SU-DHL-6 (cell line): ENCODE measurements at regions not wholly inside any gene's neighbourhood (a gene's known extent, or its start where the extent isn't known, plus 50 kb on each side); places are given as distances from the start of the nearest gene placed in this dataset.

Source experiments
- H2AFZ ChIP-seq: fragments of 200-600 bp; sonication (generic); 2 replicates; pipeline ENCODE4 v1.6.1; 2014; ENCODE audit warnings: low read depth, mild to moderate bottlenecking, moderate library complexity, mixed read lengths, antibody characterized with exemption, low read length; ENCODE audit not compliant: severe bottlenecking
- H3F3A ChIP-seq: fragments of 200-600 bp; shearing (Covaris generic); 2 replicates; pipeline ENCODE4 v1.6.0; 2016; ENCODE audit warnings: antibody characterized with exemption, mild to moderate bottlenecking; ENCODE audit not compliant: insufficient read depth
- H3K27ac ChIP-seq: fragments of 200-600 bp; sonication (generic); 2 replicates; pipeline ENCODE4 v1.5.1; 2016; ENCODE audit warnings: low read depth, mild to moderate bottlenecking, low read length, moderate library complexity, mixed read lengths
- H3K27me3 ChIP-seq: fragments of 200-600 bp; sonication (generic), shearing (Covaris generic); 2 replicates; pipeline ENCODE4 v1.6.0; 2014; ENCODE audit warnings: mild to moderate bottlenecking, low read length
- H3K36me3 ChIP-seq: fragments of 200-600 bp; sonication (generic); 2 replicates; pipeline ENCODE4 v1.6.1; 2014; ENCODE audit warnings: mild to moderate bottlenecking, low read length, mixed read lengths
- H3K4me2 ChIP-seq: fragments of 300-600, 200-600 bp; shearing (Covaris generic), sonication (generic); 2 replicates; pipeline ENCODE4 v1.6.0; 2014; ENCODE audit warnings: low read length, low read depth, mild to moderate bottlenecking; ENCODE audit not compliant: poor library complexity, severe bottlenecking
- H3K4me3 ChIP-seq: fragments of 200-600 bp; sonication (generic); 2 replicates; pipeline ENCODE4 v1.5.1; 2014; ENCODE audit warnings: antibody characterized with exemption, low read length, mild to moderate bottlenecking, mixed read lengths; ENCODE audit not compliant: insufficient read depth, poor library complexity, severe bottlenecking
- H3K79me2 ChIP-seq: fragments of 200-600 bp; sonication (generic); 2 replicates; pipeline ENCODE4 v1.6.1; 2014; ENCODE audit warnings: mild to moderate bottlenecking, low read length, moderate library complexity; ENCODE audit not compliant: insufficient read depth
- H3K9ac ChIP-seq: fragments of 200-600 bp; sonication (generic); 2 replicates; pipeline ENCODE4 v1.7.0; 2014; ENCODE audit warnings: mild to moderate bottlenecking, low read length
- H3K9me2 ChIP-seq: fragments of 200-600 bp; sonication (generic); replicated peaks from 2 replicates; pipeline ENCODE4 v1.6.1; 2014; ENCODE audit warnings: low read length; ENCODE audit not compliant: insufficient read depth
- H3K9me3 ChIP-seq: fragments of 200-600 bp; sonication (generic); 2 replicates; pipeline ENCODE4 v1.6.1; 2014; ENCODE audit warnings: low read length, mixed read lengths; ENCODE audit not compliant: insufficient read depth
- H4K20me1 ChIP-seq: fragments of 200-600 bp; sonication (generic); 2 replicates; pipeline ENCODE4 v1.6.1; 2014; ENCODE audit warnings: low read depth, mild to moderate bottlenecking, antibody characterized with exemption, low read length, moderate library complexity, mixed read lengths
- EZH2phosphoT487 ChIP-seq: fragments of 200-600 bp; sonication (generic), shearing (Covaris generic); conservative IDR thresholded peaks from 2 replicates; pipeline ENCODE4 v1.6.1; 2018; ENCODE audit warnings: mild to moderate bottlenecking, antibody characterized with exemption, low read length, moderate library complexity, mixed read lengths
- TF ChIP-seq, protein P1 (sequence below): fragments of 200-600 bp; sonication (generic); IDR thresholded peaks from one replicate; pipeline ENCODE4 v1.5.1; 2017; ENCODE audit warnings: antibody characterized with exemption, mild to moderate bottlenecking, low read length, moderate library complexity; ENCODE audit not compliant: insufficient read depth, poor library complexity, severe bottlenecking

DNA sequence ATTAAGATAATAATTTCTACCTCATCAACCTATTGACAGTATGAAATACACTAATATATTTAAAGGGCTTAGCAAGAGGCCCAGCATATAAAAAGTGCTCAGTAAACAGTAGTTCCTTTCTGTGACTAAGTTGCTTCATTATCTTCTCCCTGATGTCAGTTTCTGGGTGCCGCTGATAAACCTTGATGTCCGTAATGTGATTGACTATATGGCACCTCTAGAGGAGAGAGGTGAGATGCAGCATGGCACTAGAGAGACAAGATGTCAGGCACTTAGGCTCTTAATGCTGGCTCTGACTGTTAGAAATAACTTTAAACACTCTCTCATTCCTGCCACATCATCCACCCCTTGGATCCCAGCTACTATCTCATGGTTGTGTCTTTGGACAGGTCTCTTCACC is 455.9 kb upstream of the KLF4 start:
- H3K27ac ChIP-seq, result no peak overlapping the region

DNA sequence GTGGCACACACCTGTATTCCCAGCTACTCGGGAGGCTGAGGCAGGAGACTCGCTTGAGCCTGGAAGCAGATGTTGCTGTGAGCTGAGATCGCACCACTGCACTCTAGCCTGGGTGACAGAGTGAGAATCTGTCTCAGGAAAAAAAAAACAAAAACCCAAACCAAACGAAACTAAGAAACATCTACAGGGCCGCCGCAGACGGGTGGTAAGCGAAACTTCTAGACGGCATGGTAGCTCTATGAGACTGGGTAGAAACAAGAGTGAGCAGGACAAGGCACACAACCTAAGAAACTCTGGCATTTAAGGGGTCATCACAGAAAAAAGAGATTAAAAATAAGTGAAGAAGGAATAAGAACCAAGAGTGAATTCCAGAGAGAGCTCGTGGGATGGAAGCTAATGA is 454.8 kb upstream of the KLF4 start:
- TF ChIP-seq, protein P1, sequence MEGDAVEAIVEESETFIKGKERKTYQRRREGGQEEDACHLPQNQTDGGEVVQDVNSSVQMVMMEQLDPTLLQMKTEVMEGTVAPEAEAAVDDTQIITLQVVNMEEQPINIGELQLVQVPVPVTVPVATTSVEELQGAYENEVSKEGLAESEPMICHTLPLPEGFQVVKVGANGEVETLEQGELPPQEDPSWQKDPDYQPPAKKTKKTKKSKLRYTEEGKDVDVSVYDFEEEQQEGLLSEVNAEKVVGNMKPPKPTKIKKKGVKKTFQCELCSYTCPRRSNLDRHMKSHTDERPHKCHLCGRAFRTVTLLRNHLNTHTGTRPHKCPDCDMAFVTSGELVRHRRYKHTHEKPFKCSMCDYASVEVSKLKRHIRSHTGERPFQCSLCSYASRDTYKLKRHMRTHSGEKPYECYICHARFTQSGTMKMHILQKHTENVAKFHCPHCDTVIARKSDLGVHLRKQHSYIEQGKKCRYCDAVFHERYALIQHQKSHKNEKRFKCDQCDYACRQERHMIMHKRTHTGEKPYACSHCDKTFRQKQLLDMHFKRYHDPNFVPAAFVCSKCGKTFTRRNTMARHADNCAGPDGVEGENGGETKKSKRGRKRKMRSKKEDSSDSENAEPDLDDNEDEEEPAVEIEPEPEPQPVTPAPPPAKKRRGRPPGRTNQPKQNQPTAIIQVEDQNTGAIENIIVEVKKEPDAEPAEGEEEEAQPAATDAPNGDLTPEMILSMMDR, result no peak
- TF ChIP-seq EZH2phosphoT487, result no peak
- H3K4me2 ChIP-seq, result no peak overlapping the region
- no peak overlapping the region for H3K9ac ChIP-seq
- no peak overlapping the region for H3K27ac ChIP-seq
- no peaks in the 10 kb centered on the region for H3K79me2 ChIP-seq
- H2AFZ ChIP-seq, result no peak overlapping the region
- no peaks in the 10 kb centered on the region for H3K27me3 ChIP-seq
- no peaks in the 10 kb centered on the region for H3K9me3 ChIP-seq
- H3K4me3 ChIP-seq, result no peak overlapping the region
- H4K20me1 ChIP-seq, result no peaks in the 10 kb centered on the region
- no peaks in the 10 kb centered on the region for H3K36me3 ChIP-seq
- H3K9me2 ChIP-seq, result no peaks in the 10 kb centered on the region
- H3F3A ChIP-seq, result no peaks in the 10 kb centered on the region

More for the DNA sequence above, 455.9 kb upstream of the KLF4 start:
- Histone ChIP-seq H3K4me2 (no peak overlapping the region), H2AFZ (no peak overlapping the region), H3K79me2 (no peaks in the 10 kb centered on the region), H3K9ac (no peak overlapping the region), H3K4me3 (no peak overlapping the region), H3K9me3 (no peaks in the 10 kb centered on the region), H3F3A (no peaks in the 10 kb centered on the region), H3K36me3 (no peaks in the 10 kb centered on the region), H4K20me1 (no peaks in the 10 kb centered on the region), H3K27me3 (no peaks in the 10 kb centered on the region), H3K9me2 (no peaks in the 10 kb centered on the region)
- TF ChIP-seq, protein P1, result no peak
- TF ChIP-seq EZH2phosphoT487, result no peak

DNA sequence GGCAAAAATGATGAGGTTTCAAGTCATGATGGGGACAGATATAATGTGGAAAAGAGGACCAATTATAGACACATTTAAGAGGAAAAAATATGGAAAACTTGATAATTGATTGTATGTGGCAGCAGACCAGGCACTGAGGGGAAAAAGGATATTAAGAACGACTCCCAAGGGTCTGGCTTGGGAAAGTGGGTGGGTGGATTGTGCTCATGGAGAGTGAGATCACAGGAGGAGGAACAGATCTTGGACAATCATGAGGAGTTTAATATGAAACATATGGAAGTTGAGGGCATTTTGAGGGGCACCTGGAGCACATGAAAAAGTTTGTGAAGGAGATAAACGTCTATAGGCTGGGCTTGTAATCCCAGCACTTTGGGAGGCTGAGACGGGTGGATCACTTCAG is 454.3 kb upstream of the KLF4 start:
- no peaks in the 10 kb centered on the region for H3K9me3 ChIP-seq
- H3K36me3 ChIP-seq, result no peaks in the 10 kb centered on the region
- H3K4me2 ChIP-seq, result no peak overlapping the region
- no peak overlapping the region for H2AFZ ChIP-seq
- H3K79me2 ChIP-seq, result no peaks in the 10 kb centered on the region
- no peaks in the 10 kb centered on the region for H4K20me1 ChIP-seq
- no peaks in the 10 kb centered on the region for H3K9me2 ChIP-seq
- H3K4me3 ChIP-seq, result no peak overlapping the region
- no peak for TF ChIP-seq EZH2phosphoT487
- TF ChIP-seq, protein P1, result no peak
- no peaks in the 10 kb centered on the region for H3K27me3 ChIP-seq
- H3F3A ChIP-seq, result no peaks in the 10 kb centered on the region
- H3K27ac ChIP-seq, result no peak overlapping the region
- H3K9ac ChIP-seq, result no peak overlapping the region

- H3K36me3 ChIP-seq, result no peaks in the 10 kb centered on the region
- H3K79me2 ChIP-seq, result no peaks in the 10 kb centered on the region
- H3K4me2 ChIP-seq, result no peak overlapping the region
- peak overlapping the region; percentile 6 for H2AFZ ChIP-seq
- no peak overlapping the region for H3K27ac ChIP-seq
- no peaks in the 10 kb centered on the region for H3K9me2 ChIP-seq
- H3K9me3 ChIP-seq, result no peaks in the 10 kb centered on the region
- no peak overlapping the region for H3K4me3 ChIP-seq
- H3K27me3 ChIP-seq, result no peaks in the 10 kb centered on the region
- no peak overlapping the region for H3K9ac ChIP-seq
- H4K20me1 ChIP-seq, result no peaks in the 10 kb centered on the region
- H3F3A ChIP-seq, result no peaks in the 10 kb centered on the region
- no peak for TF ChIP-seq EZH2phosphoT487
- TF ChIP-seq, protein P1, result no peak
Measured at GRCh38 chr9:107942856-107943255, 453.3 kb upstream of the KLF4 start.
